Ovary (tissue), 7 donors: ENCODE measurements at regions not wholly inside any gene's neighbourhood (a gene's known extent, or its start where the extent isn't known, plus 50 kb on each side); places are given as distances from the start of the nearest gene placed in this dataset.

ENCODE experiments used
- DNase-seq, 5 donors: peaks; one replicate each; pipeline ENCODE4 v3.0.0-alpha.2; 2019 to 2020
- H3K27ac ChIP-seq, 2 donors: fragments of 200-600 bp; one replicate each; pipeline versions ENCODE4 v1.5.1 to v1.8.0; 2019 to 2022
- H3K27me3 ChIP-seq: fragments of 200-600 bp; one replicate; pipeline ENCODE4 v1.8.0; 2022
- H3K36me3 ChIP-seq: fragments of 200-600 bp; sonication (generic); one replicate; pipeline ENCODE4 v1.5.1; 2019
- H3K4me1 ChIP-seq: one replicate; pipeline ENCODE4 v1.8.1; 2013; ENCODE audit warnings: mild to moderate bottlenecking, moderate library complexity; ENCODE audit not compliant: insufficient read depth
- H3K4me3 ChIP-seq: fragments of 200-600 bp; sonication (generic); one replicate; pipeline ENCODE4 v1.5.1; 2017
- H3K9me3 ChIP-seq, 2 donors: fragments of 200-600 bp in 1 of 2; sonication (generic) in 1 of 2; one replicate each; pipeline versions ENCODE4 v1.5.1 to v1.8.1; 2013 to 2019; ENCODE audit warnings: mild to moderate bottlenecking in 1 of 2, moderate library complexity in 1 of 2
- CTCF ChIP-seq, 3 donors: fragments of 450-650 bp in 2 of 3; fragments of 200-600 bp in 1 of 3; IDR thresholded peaks; one replicate each; pipeline versions ENCODE4 v1.5.1 to v1.8.0; 2016 to 2022; ENCODE audit warnings: antibody characterized with exemption in 3 of 3, mild to moderate bottlenecking in 1 of 3
- EP300 ChIP-seq: sonication (generic); formaldehyde crosslinking; IDR thresholded peaks from one replicate; pipeline ENCODE4 v1.6.1; 2017; ENCODE audit warnings: antibody characterized with exemption
- POLR2A ChIP-seq: fragments of 450-650 bp; IDR thresholded peaks from one replicate; pipeline ENCODE4 v1.6.1; 2017; ENCODE audit warnings: antibody characterized with exemption, mild to moderate bottlenecking, moderate library complexity
- WGBS, 3 donors: extraction: QIAGEN DNeasy Blood & Tissue Kit in 1 of 3; methylation state at CpG; one replicate each; pipeline versions ENCODE4 v1.1.5 to v1.1.7; 2013 to 2017; 5-methylcytosine and 5-hydroxymethylcytosine counted together
- intact Hi-C, 4 donors: fragments of 100-400 bp; cut with DNase I; formaldehyde crosslinking; loops; one replicate each; pipeline versions ENCODE4 v1.11.0 to v1.15.1; 2022 to 2023
- donor health status: DM: no; HTN: no; CAD: no; lungs with moderate emphysema.
- donor health status: DM: no; HTN: no; CAD: no.
- donor health status: Bipolar disorder and iron deficiency.
- donor health status: DM: no; HTN: no; CAD: no.
- donor health status: DM: yes; HTN: yes; CAD: no.

- H3K4me1 ChIP-seq: peaks cover 1% of the 10 kb centered on the region
- no peak overlapping the region for H3K4me3 ChIP-seq
- H3K27ac ChIP-seq: no peak overlapping the region
- 77 to 83% (median 82%) methylated on average over 7 of the region's 7 CpGs for WGBS, 3 donors
- no peak for DNase-seq
- intact Hi-C loops: no loop called here
- H3K27me3 ChIP-seq: no peaks in the 10 kb centered on the region
- no peak for TF ChIP-seq CTCF (IDR thresholded peaks at IDR 0.05)
- TF ChIP-seq EP300: no peak
- no peak for TF ChIP-seq POLR2A
- no peaks in the 10 kb centered on the region for H3K36me3 ChIP-seq
- no peaks in the 10 kb centered on the region for H3K9me3 ChIP-seq
Observed at GRCh38 chr10:110399965-110400933, 95.5 kb upstream of the SMNDC1 start.

DNA sequence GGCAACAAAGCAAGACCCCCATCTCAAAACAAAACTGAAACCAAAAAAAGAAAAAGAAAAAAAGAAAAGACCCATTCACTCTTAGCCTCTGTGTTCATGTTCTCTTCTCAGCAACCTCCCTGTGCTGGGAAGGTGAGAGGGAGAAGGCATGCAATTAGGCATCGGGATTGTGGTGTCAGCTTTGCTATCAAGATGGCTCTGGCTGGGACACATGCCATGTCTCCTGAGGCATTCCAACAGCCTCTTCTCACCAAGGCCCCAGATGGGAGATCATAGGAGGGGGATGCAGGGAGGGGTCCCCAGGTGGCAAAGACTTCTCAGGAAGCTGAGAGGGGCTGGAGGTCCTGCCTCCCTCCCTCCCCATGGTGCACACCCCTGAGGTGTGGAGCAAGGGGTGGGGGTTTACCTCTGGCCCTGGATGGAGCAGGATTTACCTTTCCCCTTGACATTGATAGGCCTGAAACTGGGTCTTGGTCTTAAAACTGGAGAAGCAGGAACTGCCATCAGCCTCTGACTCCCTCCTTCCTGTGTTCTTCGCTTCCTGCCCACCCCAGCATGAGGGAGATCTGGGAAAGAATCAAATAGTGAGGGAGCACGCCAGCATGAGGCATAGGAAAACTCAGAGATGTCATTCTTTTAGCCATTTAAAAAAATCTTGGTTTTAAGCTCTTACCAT is 96.2 kb upstream of the DUSP5 start:
- no peak overlapping the region for H3K4me3 ChIP-seq
- no peaks in the 10 kb centered on the region for H3K27me3 ChIP-seq
- no peak overlapping the region for H3K27ac ChIP-seq
- TF ChIP-seq POLR2A: no peak
- TF ChIP-seq CTCF (IDR thresholded peaks at IDR 0.05): no peak
- TF ChIP-seq EP300: no peak
- no peaks in the 10 kb centered on the region for H3K36me3 ChIP-seq
- H3K4me1 ChIP-seq: peaks cover 1% of the 10 kb centered on the region
- DNase-seq: no peak
- WGBS, 3 donors: 70 to 77% (median 77%) methylated on average over 3 of the region's 3 CpGs
- intact Hi-C loops: no loop called here
- H3K9me3 ChIP-seq: no peaks in the 10 kb centered on the region

GRCh38 chr10:110402077-110402416 is 95.7 kb upstream of the DUSP5 start:
- intact Hi-C loops: no loop called here
- H3K36me3 ChIP-seq: no peaks in the 10 kb centered on the region
- peaks cover 1% of the 10 kb centered on the region for H3K4me1 ChIP-seq
- H3K27ac ChIP-seq: no peak overlapping the region
- H3K9me3 ChIP-seq: no peaks in the 10 kb centered on the region
- no peak overlapping the region for H3K4me3 ChIP-seq
- no peak for DNase-seq
- no peaks in the 10 kb centered on the region for H3K27me3 ChIP-seq
- WGBS, 3 donors: 92 to 94% (median 92%) methylated on average over 8 of the region's 8 CpGs
- TF ChIP-seq POLR2A (no peak), EP300 (no peak), CTCF (IDR thresholded peaks at IDR 0.05) (no peak)

- no peak overlapping the region for H3K27ac ChIP-seq
- peaks cover 1% of the 10 kb centered on the region for H3K4me1 ChIP-seq
- TF ChIP-seq POLR2A: no peak
- TF ChIP-seq CTCF (IDR thresholded peaks at IDR 0.05): no peak
- TF ChIP-seq EP300: no peak
- no peaks in the 10 kb centered on the region for H3K27me3 ChIP-seq
- 91 to 95% (median 93%) methylated on average over 9 of the region's 9 CpGs for WGBS, 3 donors
- no peaks in the 10 kb centered on the region for H3K9me3 ChIP-seq
- no peak for DNase-seq
- intact Hi-C loops: no loop called here
- no peaks in the 10 kb centered on the region for H3K36me3 ChIP-seq
- no peak overlapping the region for H3K4me3 ChIP-seq
Observed at GRCh38 chr10:110403593-110403992, 94.1 kb upstream of the DUSP5 start.
